ENCODE measurements at regions not wholly inside any gene's neighbourhood (a gene's known extent, or its start where the extent isn't known, plus 50 kb on each side); places are given as distances from the start of the nearest gene placed in this dataset.

- TF ChIP-seq CTCF (IDR thresholded peaks at IDR 0.05), result no peak
- no peak for TF ChIP-seq POLR2A (IDR thresholded peaks at IDR 0.05)
Measured at GRCh38 chr10:130635528-130635927, 499.3 kb downstream of the GLRX3 start.
